GM12891 (cell line): ENCODE measurements at regions not wholly inside any gene's neighbourhood (a gene's known extent, or its start where the extent isn't known, plus 50 kb on each side); places are given as distances from the start of the nearest gene placed in this dataset.

ENCODE experiments used
- DNase-seq: peaks from one replicate; pipeline ENCODE4 v3.0.0; 2011; ENCODE audit warnings: low spot score; ENCODE audit not compliant: insufficient read length
- FAIRE-seq: peaks from 2 replicates; lab custom pipeline; 2011; peaks lifted over from hg19 to GRCh38; lab: Jason Lieb, UNC
- PAX5 ChIP-seq: IDR thresholded peaks from 2 replicates; pipeline ENCODE4 v1.6.1; 2011; ENCODE audit warnings: low read length, moderate library complexity, mild to moderate bottlenecking; ENCODE audit not compliant: insufficient read depth, severe bottlenecking
- POLR2A ChIP-seq: IDR thresholded peaks from 2 replicates; pipeline ENCODE4 v1.6.1; 2011; ENCODE audit warnings: low read depth, low read length, control low read depth
- POLR2AphosphoS5 ChIP-seq: IDR thresholded peaks from 2 replicates; pipeline ENCODE4 v1.6.1; 2011; ENCODE audit warnings: low read depth, low read length, control low read depth
- POU2F2 ChIP-seq: IDR thresholded peaks from 2 replicates; pipeline ENCODE4 v1.6.1; 2011; ENCODE audit warnings: low read depth, mild to moderate bottlenecking, control low read depth, low read length, moderate library complexity
- SPI1 ChIP-seq: IDR thresholded peaks from 2 replicates; pipeline ENCODE4 v1.6.1; 2011; ENCODE audit warnings: low read depth, low read length, control low read depth
- TAF1 ChIP-seq: IDR thresholded peaks from 2 replicates; pipeline ENCODE4 v1.6.1; 2011; ENCODE audit warnings: low read depth, low read length, control low read depth

- TF ChIP-seq POLR2A (no peak), POLR2AphosphoS5 (no peak), SPI1 (no peak), POU2F2 (no peak), TAF1 (no peak), PAX5 (no peak)
- FAIRE-seq (no peak), DNase-seq (no peak)
These were observed 122.0 kb downstream of the PRLHR start for GRCh38 chr10:118473305-118473960.

DNA sequence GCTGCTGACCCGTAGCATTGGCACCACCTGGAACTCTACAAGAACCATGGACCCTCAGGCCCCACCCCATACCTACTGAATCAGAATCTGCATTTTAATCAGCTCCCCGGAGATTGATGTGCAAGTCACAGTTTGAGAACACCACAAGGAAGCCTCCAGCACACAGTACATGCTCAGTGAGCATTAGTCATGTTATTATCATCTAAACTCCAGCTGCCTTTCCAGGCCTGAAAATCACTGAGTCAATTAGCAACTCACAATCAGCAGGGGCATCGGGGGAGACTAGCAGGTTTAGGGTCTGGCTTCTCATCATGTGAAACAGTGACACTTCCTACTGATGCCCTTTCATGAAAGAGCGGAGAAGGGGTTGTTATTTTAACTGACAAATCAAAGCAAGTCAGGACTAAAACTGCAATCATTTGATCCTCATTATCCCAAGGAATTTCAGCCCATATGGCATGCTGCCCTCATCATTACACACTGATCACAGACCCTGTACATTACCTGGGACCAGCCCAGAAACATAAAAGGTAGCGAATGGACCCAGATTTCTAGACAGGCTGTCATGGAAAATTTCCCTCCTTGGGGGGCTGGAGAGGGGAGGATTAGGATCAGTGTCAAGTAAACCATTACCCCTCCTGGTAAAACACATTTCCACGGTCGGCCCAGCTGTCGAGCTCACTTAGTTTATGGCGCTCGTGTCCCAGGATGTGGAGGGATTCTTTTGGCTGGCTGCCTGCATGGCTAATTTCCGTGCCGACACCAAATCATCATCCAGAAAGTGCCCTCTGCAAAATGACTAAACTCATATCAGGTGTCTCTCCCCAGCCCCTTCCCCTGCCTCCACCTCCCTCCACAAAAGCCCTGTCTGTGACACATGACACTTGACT lies 122.8 kb downstream of the PRLHR start:
- TF ChIP-seq POLR2A (no peak), POLR2AphosphoS5 (no peak), SPI1 (no peak), PAX5 (no peak), POU2F2 (no peak), TAF1 (no peak)
- FAIRE-seq (no peak), DNase-seq (no peak)

- TF ChIP-seq POLR2AphosphoS5 (no peak), SPI1 (no peak), POU2F2 (no peak)
- DNase-seq (no peak), FAIRE-seq (no peak)
These were observed 123.6 kb downstream of the PRLHR start for GRCh38 chr10:118471863-118472262.

DNA sequence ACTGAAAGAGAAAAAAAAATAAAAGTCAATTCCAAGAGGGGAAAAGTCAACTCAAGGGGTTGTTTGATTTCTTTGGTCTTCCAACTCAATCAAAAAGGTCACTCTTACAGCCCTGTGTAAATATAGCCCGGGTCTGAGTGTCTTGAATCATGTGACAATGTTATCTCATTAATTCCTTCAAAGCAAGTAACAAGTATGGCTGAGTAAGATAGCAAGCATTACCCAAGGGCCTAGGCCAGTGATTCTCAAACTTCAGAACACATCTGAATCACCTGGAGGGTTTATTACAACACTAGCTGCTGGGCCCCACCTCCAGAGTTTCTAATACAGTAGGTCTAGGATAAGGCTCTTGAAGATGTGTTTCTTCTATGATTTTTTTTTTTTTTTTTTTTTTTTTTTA lies 125.0 kb downstream of the PRLHR start:
- DNase-seq: no peak
- FAIRE-seq: no peak
- no peak for TF ChIP-seq SPI1
- TF ChIP-seq PAX5: no peak
- no peak for TF ChIP-seq TAF1
- TF ChIP-seq POLR2AphosphoS5: no peak
- TF ChIP-seq POU2F2: no peak

GRCh38 chr10:118467200-118467599 lies 125.1 kb upstream of the FAM204A start:
- FAIRE-seq (no peak), DNase-seq (no peak)
- TF ChIP-seq TAF1 (no peak), POLR2A (no peak), POLR2AphosphoS5 (no peak), POU2F2 (no peak), PAX5 (no peak), SPI1 (no peak)

DNA sequence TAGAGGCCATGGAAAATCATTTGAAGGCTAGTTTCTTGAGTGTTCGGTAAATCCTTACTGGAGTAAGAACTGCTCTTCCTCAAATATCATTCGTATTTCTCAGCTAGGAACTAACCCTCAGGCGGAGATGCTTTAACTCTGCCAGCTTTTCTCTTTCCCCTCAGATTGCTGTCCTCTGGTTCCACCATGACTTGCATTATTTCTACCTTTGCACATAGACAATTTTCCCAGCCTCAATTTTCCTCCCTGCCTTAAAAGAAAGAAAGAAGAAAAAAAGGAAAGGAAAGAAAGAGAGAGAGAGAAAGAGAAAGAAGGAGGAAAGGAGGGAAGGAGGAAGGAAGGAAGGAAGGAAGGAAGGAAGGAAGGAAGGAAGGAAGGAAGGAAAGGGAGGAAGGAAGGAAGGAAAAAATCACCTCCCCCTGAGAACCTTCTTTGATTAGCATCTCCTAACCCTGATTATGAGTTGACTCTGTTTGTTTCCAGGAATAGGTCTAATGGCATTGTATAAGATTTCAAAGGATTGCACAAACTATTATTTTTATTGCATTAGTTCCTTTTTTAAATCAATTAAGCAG lies 123.3 kb upstream of the FAM204A start:
- FAIRE-seq (no peak), DNase-seq (no peak)
- no peak for TF ChIP-seq SPI1
- TF ChIP-seq POU2F2: no peak
- no peak for TF ChIP-seq POLR2A
- no peak for TF ChIP-seq PAX5
- no peak for TF ChIP-seq TAF1
- TF ChIP-seq POLR2AphosphoS5: no peak

DNA sequence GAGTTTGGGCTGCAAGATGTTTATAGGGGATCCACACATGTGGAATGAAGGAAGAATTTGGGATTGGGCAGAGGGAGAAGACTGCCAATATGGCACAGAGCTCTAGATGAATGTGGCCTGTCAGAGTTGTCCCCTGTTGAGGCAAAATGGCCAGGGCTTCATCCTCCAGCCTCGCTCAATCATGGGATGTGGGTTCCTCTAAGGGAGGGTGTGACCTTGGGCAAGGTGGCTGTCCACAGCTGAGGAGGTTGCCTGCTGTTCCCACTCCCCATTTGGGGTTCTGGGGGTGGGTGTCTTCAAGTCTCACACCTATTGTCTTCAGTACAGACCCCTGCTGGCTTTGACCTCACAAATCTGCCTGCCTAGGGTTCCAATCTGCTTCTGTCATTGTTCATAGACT lies 121.6 kb upstream of the FAM204A start:
- DNase-seq (no peak), FAIRE-seq (no peak)
- TF ChIP-seq POU2F2 (no peak), SPI1 (no peak), POLR2A (no peak), PAX5 (no peak), TAF1 (no peak), POLR2AphosphoS5 (no peak)

- FAIRE-seq (no peak), DNase-seq (no peak)
- TF ChIP-seq POLR2AphosphoS5: no peak
- no peak for TF ChIP-seq TAF1
- TF ChIP-seq POLR2A: no peak
- no peak for TF ChIP-seq POU2F2
- TF ChIP-seq PAX5: no peak
- TF ChIP-seq SPI1: no peak
These were observed 120.3 kb upstream of the FAM204A start for GRCh38 chr10:118462401-118462800.

DNA sequence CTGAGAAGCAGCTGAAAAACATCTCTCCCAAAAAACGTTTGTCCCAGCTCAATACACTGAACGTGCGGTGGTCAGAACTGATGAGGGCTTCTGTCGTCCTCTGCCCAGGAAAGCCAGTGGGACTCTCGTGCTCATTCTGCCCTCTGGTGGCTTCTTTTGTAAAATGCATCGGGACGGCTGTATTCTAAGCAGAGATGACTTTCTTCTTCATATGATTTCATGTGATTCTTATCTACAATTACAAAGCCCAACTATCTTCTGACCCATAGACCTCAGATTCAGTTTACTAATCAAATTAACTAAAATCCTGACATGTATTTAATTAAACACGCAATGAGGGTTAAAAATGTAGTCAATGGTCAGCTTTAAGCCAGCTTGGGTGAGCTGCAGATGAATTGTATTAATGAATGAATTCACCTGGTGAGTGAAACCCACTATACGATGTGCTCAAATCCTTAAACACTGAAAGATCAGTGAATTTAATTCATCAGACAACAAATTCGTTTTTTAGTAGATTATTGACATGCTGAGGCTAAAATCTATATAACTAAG lies 117.6 kb upstream of the FAM204A start:
- DNase-seq (peak; percentile 18), FAIRE-seq (peak; percentile 88)
- TF ChIP-seq TAF1 (no peak), POLR2A (no peak), POU2F2 (no peak), POLR2AphosphoS5 (no peak), SPI1 (no peak), PAX5 (no peak)
